SU-DHL-6 (cell line): ENCODE measurements at regions not wholly inside any gene's neighbourhood (a gene's known extent, or its start where the extent isn't known, plus 50 kb on each side); places are given as distances from the start of the nearest gene placed in this dataset.

Experiments used
- H2AFZ ChIP-seq: fragments of 200-600 bp; sonication (generic); 2 replicates; pipeline ENCODE4 v1.6.1; 2014; ENCODE audit warnings: low read depth, mild to moderate bottlenecking, moderate library complexity, mixed read lengths, antibody characterized with exemption, low read length; ENCODE audit not compliant: severe bottlenecking
- H3F3A ChIP-seq: fragments of 200-600 bp; shearing (Covaris generic); 2 replicates; pipeline ENCODE4 v1.6.0; 2016; ENCODE audit warnings: antibody characterized with exemption, mild to moderate bottlenecking; ENCODE audit not compliant: insufficient read depth
- H3K27ac ChIP-seq: fragments of 200-600 bp; sonication (generic); 2 replicates; pipeline ENCODE4 v1.5.1; 2016; ENCODE audit warnings: low read depth, mild to moderate bottlenecking, low read length, moderate library complexity, mixed read lengths
- H3K27me3 ChIP-seq: fragments of 200-600 bp; sonication (generic), shearing (Covaris generic); 2 replicates; pipeline ENCODE4 v1.6.0; 2014; ENCODE audit warnings: mild to moderate bottlenecking, low read length
- H3K36me3 ChIP-seq: fragments of 200-600 bp; sonication (generic); 2 replicates; pipeline ENCODE4 v1.6.1; 2014; ENCODE audit warnings: mild to moderate bottlenecking, low read length, mixed read lengths
- H3K4me2 ChIP-seq: fragments of 300-600, 200-600 bp; shearing (Covaris generic), sonication (generic); 2 replicates; pipeline ENCODE4 v1.6.0; 2014; ENCODE audit warnings: low read length, low read depth, mild to moderate bottlenecking; ENCODE audit not compliant: poor library complexity, severe bottlenecking
- H3K4me3 ChIP-seq: fragments of 200-600 bp; sonication (generic); 2 replicates; pipeline ENCODE4 v1.5.1; 2014; ENCODE audit warnings: antibody characterized with exemption, low read length, mild to moderate bottlenecking, mixed read lengths; ENCODE audit not compliant: insufficient read depth, poor library complexity, severe bottlenecking
- H3K79me2 ChIP-seq: fragments of 200-600 bp; sonication (generic); 2 replicates; pipeline ENCODE4 v1.6.1; 2014; ENCODE audit warnings: mild to moderate bottlenecking, low read length, moderate library complexity; ENCODE audit not compliant: insufficient read depth
- H3K9ac ChIP-seq: fragments of 200-600 bp; sonication (generic); 2 replicates; pipeline ENCODE4 v1.7.0; 2014; ENCODE audit warnings: mild to moderate bottlenecking, low read length
- H3K9me2 ChIP-seq: fragments of 200-600 bp; sonication (generic); replicated peaks from 2 replicates; pipeline ENCODE4 v1.6.1; 2014; ENCODE audit warnings: low read length; ENCODE audit not compliant: insufficient read depth
- H3K9me3 ChIP-seq: fragments of 200-600 bp; sonication (generic); 2 replicates; pipeline ENCODE4 v1.6.1; 2014; ENCODE audit warnings: low read length, mixed read lengths; ENCODE audit not compliant: insufficient read depth
- H4K20me1 ChIP-seq: fragments of 200-600 bp; sonication (generic); 2 replicates; pipeline ENCODE4 v1.6.1; 2014; ENCODE audit warnings: low read depth, mild to moderate bottlenecking, antibody characterized with exemption, low read length, moderate library complexity, mixed read lengths
- EZH2phosphoT487 ChIP-seq: fragments of 200-600 bp; sonication (generic), shearing (Covaris generic); conservative IDR thresholded peaks from 2 replicates; pipeline ENCODE4 v1.6.1; 2018; ENCODE audit warnings: mild to moderate bottlenecking, antibody characterized with exemption, low read length, moderate library complexity, mixed read lengths
- TF ChIP-seq, protein P1 (sequence below): fragments of 200-600 bp; sonication (generic); IDR thresholded peaks from one replicate; pipeline ENCODE4 v1.5.1; 2017; ENCODE audit warnings: antibody characterized with exemption, mild to moderate bottlenecking, low read length, moderate library complexity; ENCODE audit not compliant: insufficient read depth, poor library complexity, severe bottlenecking

- Histone ChIP-seq H3K27ac (no peak overlapping the region), H3F3A (no peaks in the 10 kb centered on the region), H3K4me3 (no peak overlapping the region), H2AFZ (no peak overlapping the region), H4K20me1 (no peaks in the 10 kb centered on the region), H3K9me2 (no peaks in the 10 kb centered on the region), H3K79me2 (no peaks in the 10 kb centered on the region), H3K4me2 (no peak overlapping the region), H3K9me3 (no peaks in the 10 kb centered on the region), H3K36me3 (no peaks in the 10 kb centered on the region), H3K9ac (no peak overlapping the region), H3K27me3 (no peaks in the 10 kb centered on the region)
- TF ChIP-seq EZH2phosphoT487, result no peak
- TF ChIP-seq, protein P1, sequence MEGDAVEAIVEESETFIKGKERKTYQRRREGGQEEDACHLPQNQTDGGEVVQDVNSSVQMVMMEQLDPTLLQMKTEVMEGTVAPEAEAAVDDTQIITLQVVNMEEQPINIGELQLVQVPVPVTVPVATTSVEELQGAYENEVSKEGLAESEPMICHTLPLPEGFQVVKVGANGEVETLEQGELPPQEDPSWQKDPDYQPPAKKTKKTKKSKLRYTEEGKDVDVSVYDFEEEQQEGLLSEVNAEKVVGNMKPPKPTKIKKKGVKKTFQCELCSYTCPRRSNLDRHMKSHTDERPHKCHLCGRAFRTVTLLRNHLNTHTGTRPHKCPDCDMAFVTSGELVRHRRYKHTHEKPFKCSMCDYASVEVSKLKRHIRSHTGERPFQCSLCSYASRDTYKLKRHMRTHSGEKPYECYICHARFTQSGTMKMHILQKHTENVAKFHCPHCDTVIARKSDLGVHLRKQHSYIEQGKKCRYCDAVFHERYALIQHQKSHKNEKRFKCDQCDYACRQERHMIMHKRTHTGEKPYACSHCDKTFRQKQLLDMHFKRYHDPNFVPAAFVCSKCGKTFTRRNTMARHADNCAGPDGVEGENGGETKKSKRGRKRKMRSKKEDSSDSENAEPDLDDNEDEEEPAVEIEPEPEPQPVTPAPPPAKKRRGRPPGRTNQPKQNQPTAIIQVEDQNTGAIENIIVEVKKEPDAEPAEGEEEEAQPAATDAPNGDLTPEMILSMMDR, result no peak
These were observed 105.6 kb upstream of the GPR26 start for GRCh38 chr10:123560301-123561140.

DNA sequence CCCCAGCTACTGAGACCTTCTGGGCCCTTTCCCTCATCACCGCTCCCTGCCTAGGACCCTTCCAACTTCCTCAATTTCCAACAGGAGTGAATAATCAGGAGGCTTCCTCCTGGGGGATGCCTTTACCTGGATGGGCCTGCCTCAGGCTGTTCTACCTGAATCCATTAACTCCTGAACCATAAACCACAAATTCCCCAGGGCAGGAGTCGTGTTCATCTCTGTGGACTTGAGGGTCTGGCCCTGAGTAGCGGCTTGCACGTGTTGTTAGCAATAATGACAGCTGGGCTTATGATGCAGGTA lies 105.1 kb upstream of the GPR26 start:
- no peaks in the 10 kb centered on the region for H3K36me3 ChIP-seq
- H3K27ac ChIP-seq, result no peak overlapping the region
- no peaks in the 10 kb centered on the region for H3K9me3 ChIP-seq
- no peak overlapping the region for H3K4me2 ChIP-seq
- H2AFZ ChIP-seq, result no peak overlapping the region
- no peaks in the 10 kb centered on the region for H3K27me3 ChIP-seq
- H3F3A ChIP-seq, result no peaks in the 10 kb centered on the region
- no peak overlapping the region for H3K9ac ChIP-seq
- no peaks in the 10 kb centered on the region for H3K9me2 ChIP-seq
- H3K79me2 ChIP-seq, result no peaks in the 10 kb centered on the region
- H4K20me1 ChIP-seq, result no peaks in the 10 kb centered on the region
- H3K4me3 ChIP-seq, result no peak overlapping the region
- no peak for TF ChIP-seq EZH2phosphoT487
- TF ChIP-seq, protein P1, result no peak

DNA sequence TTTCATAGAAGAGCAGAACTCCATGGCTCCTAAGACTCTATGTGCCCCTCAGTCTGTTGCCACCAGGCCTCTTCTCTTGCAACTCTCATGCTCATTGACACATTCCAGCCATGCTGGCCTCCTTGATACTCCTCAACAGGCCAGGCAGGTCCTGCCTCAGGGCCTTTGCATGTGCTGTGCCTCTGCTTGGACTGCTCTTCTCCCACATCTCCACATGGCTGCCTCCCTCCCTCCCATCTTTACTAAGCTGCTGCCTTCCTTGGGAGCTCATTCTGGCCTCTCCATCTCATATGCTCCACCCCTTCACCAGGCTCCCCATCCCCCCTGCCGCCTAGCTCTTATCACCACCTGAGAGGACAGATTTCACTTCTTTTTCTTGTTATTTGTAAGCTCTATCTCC lies 103.8 kb upstream of the GPR26 start:
- Histone ChIP-seq H3K9me2 (no peaks in the 10 kb centered on the region), H3K4me2 (no peak overlapping the region), H3F3A (no peaks in the 10 kb centered on the region), H3K79me2 (no peaks in the 10 kb centered on the region), H3K9me3 (no peaks in the 10 kb centered on the region), H3K36me3 (no peaks in the 10 kb centered on the region), H3K27ac (no peak overlapping the region), H4K20me1 (no peaks in the 10 kb centered on the region), H3K4me3 (no peak overlapping the region), H3K9ac (no peak overlapping the region), H3K27me3 (no peaks in the 10 kb centered on the region), H2AFZ (no peak overlapping the region)
- no peak for TF ChIP-seq EZH2phosphoT487
- TF ChIP-seq, protein P1, result no peak
